Stimulated activated CD4-positive, alpha-beta T cell treated with anti-CD3 and anti-CD28 coated beads, Interleukin-12 subunit alpha, Interleukin-12 subunit beta, amount 100 ng/mL, for 48 hours (primary cell): ENCODE measurements at regions not wholly inside any gene's neighbourhood (a gene's known extent, or its start where the extent isn't known, plus 50 kb on each side); places are given as distances from the start of the nearest gene placed in this dataset.

ENCODE experiments used
- DNase-seq, 3 donors: peaks; one replicate each; pipeline ENCODE4 v3.0.0-alpha.2; 2020; ENCODE audit warnings: low read depth in 2 of 3, low spot score in 1 of 3

DNA sequence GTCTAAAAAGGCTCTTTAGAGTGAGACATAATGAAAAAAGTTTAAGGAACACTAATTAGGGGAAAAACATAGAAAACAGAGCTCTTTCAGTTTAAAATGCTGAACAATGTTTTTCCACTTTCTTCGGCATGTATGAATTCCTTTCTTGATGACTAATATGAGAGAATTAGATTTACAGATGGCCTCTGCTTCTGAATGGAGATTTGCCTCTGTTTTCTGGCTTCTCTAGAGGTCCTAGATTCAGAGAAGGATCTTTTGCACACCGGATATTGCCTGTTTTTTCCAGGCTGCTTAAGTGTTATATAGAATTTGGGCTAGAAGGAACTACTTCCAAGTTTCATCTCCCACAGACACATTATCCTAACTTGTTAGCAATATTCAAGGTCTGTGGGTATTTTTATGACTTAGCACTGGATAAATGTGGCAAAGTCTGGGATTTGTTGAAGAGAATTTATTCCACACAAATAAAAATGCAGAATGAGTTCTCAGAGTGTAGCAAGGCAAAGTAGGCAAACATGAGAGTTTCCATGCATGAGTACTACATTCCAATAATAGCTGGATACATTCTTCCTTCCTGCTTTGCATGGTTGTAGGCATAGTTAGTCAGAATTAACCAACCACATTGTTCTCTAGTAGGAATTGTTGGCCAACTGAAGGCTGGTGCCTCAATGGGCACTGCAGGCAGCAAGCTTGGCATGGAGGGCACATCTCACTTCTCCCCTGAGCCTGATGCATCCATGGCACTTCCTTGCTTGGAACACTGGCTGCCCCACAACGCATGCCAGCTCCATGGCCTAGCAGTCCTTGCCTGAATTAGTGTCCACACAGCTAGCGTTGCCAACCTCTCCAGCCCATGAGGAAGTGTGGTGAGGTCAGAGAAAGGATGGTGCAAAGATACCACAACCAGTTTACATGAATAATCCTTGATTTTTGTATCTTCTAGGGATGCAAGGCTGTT lies 224.2 kb downstream of the CLIC5 start:
- no peak for DNase-seq

GRCh38 chr6:45789238-45789637 lies 226.4 kb downstream of the CLIC5 start:
- no peak for DNase-seq

- no peak for DNase-seq
These were observed 228.3 kb downstream of the CLIC5 start for GRCh38 chr6:45787384-45787783.

DNA sequence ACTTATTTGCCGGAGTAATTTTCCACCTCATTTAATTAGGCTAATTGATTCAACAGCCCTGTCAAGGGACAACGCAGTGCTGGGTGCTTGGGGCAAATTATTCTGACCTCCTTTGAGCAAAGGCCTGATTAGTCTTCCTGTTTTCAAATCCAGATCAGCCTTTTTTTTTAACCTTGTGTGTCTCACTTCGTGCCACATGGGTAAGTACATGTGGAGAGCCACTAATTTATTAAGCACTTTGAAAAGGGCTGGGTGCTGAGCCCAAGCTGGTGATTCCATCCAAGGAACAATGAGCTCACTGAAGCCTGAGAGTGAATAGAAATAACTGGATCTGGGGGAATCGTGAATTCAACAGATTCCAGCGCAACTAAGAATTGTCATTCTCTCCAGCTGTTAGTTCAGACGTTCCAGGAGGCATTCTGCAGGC lies 229.3 kb downstream of the CLIC5 start:
- no peak for DNase-seq

GRCh38 chr6:45784250-45784649 lies 231.4 kb downstream of the CLIC5 start:
- no peak for DNase-seq

- no peak for DNase-seq
These were observed 231.9 kb downstream of the CLIC5 start for GRCh38 chr6:45783716-45784115.

DNA sequence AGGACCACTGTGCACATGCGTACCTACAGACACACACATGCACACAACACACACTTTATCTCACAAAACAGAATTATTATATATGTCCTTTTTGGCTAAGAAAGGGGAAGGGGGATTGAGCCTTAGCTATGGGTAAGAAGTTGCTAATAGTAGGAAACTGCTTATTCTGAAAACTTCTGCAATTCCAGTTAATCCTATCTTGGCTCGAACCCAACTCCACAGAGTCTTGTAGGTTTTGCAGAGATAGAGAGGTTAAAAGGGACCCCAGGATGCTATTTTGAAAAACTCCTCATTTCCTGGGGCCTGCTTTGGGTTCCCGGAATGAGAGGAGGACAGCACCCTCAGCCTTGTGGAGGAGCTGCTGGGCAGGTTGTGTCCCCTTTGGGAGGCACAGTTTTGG lies 233.8 kb downstream of the CLIC5 start:
- DNase-seq = no peak

DNA sequence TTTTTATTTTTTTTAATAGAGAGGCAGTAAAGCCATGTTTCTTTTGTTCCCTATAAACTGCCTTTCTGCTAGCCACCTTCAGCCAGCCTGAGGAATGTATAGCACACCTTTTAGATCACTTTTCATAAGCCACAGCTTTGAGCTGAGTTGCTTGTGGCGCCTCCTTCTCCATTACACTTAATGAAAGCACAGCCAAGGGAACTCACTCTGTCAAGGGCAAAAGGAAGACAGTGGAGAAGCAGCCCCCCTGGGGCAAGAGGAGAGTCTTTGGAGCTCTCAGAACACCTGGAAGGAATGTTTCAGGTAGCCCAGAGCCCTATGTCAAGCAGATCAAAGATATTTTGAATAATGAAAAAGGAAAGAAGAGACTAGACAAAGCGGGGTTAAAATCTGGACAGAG lies 235.1 kb downstream of the CLIC5 start:
- DNase-seq = no peak

GRCh38 chr6:45775026-45775697 lies 240.5 kb downstream of the CLIC5 start:
- no peak for DNase-seq

- DNase-seq = no peak
These were observed 241.8 kb downstream of the CLIC5 start for GRCh38 chr6:45773906-45774305.

GRCh38 chr6:45772886-45773495 lies 242.7 kb downstream of the CLIC5 start:
- DNase-seq = no peak

- no peak for DNase-seq
These were observed 243.6 kb downstream of the CLIC5 start for GRCh38 chr6:45772051-45772450.

DNA sequence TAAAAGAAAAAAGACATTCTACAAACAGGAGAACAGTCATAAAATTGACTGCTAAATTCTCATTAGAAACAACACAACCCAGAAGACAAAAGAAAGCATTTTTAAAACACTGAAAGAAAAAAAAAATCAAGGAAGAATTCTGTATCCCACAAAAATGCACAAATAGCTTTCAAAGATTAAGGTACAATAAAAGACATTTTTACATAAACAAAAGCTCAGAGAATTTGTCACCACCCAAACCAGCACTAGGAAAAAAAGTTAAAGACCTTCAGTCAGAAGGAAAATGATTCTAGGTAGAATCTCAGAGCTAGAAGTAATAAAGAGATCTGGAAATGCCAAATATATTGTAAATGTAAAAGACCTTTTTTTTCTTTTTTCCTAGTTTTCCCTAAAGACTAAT lies 252.4 kb downstream of the CLIC5 start:
- no peak for DNase-seq

DNA sequence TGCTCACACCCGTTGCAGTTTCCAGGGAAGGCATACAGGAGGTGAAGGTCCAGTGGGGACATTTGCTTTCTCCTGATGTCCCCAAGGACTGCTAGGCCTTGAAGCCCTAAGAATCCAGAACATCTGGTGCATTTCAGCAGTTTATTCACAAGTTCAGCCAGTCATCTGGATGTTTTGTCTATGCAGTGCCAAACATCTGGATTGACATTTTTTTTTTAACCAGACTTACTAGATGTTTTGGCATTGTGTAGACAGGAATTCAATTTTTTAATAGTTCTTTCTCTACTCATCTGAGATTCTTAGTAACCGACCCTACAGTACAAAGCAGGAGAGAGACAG lies 256.2 kb downstream of the CLIC5 start:
- DNase-seq = no peak

GRCh38 chr6:45758787-45759471 lies 256.7 kb downstream of the CLIC5 start:
- DNase-seq = no peak

GRCh38 chr6:45757443-45758130 lies 258.1 kb downstream of the CLIC5 start:
- DNase-seq = no peak

DNA sequence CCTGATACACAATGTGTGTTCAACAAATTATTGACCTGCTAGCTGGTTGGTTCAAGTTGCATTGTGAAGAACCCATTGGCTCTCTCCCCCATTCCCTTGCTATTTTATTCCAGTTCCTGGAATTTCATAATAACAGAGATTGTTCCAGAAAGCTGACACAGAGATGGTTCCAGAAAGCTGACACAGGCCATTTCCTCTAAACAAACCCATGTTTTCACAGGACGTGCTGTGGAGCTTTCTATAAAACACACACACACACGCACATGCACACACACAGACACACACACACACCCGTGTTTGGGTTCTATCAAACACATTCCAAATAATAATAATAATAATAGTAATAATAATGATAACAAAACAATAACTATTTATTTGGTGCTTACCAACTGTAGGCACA lies 259.1 kb downstream of the CLIC5 start:
- no peak for DNase-seq

DNA sequence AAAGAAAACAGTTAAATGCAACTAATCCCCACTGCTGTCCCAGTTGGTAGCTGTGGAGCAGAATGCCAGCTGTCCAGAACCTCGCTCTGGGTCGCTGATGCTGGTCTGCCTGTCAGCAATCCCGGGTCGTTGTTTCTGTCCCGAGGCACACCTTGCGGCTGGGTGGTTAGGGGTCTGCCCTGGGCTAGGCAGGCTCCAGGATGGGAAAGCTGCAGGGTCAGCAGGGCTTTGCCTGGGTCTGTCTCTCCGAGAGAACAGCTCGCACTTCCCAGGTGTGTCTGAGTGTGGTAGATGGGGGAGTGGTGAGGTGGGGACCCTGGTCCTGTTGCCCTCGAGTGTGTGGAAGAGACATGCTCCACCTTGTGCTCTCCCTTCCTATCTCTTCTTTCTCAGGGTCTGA lies 261.2 kb downstream of the CLIC5 start:
- no peak for DNase-seq

DNA sequence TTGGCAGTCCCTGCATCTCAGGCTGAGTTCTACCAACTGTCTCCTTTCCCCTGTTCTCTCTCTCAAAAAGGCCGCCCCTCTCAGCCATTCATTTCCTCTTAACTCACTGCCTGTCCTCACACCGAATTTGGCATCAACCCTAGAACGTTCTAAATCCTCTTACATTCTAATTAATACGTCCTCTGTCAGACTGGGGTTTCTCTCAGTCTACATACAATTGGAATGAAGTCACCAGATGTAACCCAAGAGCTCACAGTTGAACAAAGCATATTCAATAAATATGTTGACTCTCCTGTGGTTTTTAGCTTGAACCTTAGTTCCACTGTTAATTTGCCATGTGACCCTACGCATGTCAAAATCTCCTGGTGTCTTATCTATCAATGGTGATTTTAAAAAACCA lies 269.6 kb downstream of the CLIC5 start:
- DNase-seq = no peak

DNA sequence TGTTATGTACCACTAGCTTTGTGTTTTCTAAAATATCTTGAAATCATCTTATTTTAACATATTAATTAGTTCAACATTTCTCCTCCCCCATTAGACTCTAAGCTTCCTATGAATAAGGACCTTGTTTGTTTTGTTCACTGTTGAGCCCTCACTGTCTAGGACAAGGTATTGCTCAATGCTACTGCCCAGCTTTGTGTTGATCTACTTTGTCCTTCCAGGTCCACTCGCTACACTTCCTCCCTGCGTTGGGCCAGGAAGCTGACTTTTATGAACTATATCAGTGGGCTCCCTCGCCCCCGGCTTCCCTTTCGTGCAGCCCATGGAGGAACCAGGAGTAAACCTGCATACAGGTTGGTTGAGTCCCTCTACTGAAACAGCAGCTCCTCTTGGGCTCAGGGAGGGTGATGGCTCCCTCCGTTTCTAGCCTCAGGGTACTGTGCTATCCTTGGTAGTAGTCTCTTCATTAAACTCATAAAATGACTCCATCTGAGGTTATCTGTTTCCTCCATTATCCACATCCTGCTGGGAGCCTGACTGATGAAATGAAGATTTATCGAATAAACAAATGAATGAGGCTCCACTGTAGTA lies 272.5 kb downstream of the CLIC5 start:
- DNase-seq = no peak

GRCh38 chr6:45742591-45742990 lies 273.1 kb downstream of the CLIC5 start:
- DNase-seq = no peak
